Neural progenitor cell (in vitro differentiated cells): ENCODE measurements at regions not wholly inside any gene's neighbourhood (a gene's known extent, or its start where the extent isn't known, plus 50 kb on each side); places are given as distances from the start of the nearest gene placed in this dataset.

Experiments
- EZH2 ChIP-seq: fragments of 200-600 bp; sonication (generic); IDR thresholded peaks from 2 replicates; pipeline ENCODE4 v1.6.1; 2017; ENCODE audit warnings: antibody characterized with exemption, mild to moderate bottlenecking, moderate library complexity
- EZH2phosphoT487 ChIP-seq: fragments of 200-600 bp; sonication (generic); IDR thresholded peaks from 2 replicates; pipeline ENCODE4 v1.6.1; 2017; ENCODE audit warnings: antibody characterized with exemption
- TF ChIP-seq, protein P1 (sequence below): fragments of 200-600 bp; sonication (generic); IDR thresholded peaks from 2 replicates; pipeline ENCODE4 v1.5.1; 2017; ENCODE audit warnings: antibody characterized with exemption, mild to moderate bottlenecking

DNA sequence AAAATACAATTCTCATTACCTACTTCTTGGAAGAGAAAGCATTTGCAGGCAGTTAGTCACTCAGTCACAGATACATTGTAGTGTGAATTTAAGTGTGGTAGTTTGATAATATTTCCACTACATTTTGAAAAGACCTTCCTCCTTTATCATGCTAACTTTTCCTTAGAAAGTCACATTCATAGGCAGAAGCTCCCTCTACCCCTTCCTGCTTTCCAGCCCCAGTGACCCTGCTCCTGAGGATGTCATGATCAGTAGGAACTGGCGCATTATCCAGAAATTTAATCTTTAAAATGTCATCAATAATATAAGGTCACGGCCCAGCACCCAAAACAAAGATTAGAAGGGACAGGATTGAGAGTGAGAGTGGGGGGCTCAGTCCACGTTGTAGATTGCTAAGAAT, 707.4 kb upstream of the STXBP6 start:
- TF ChIP-seq EZH2phosphoT487 (no peak), EZH2 (no peak)
- TF ChIP-seq, protein P1, sequence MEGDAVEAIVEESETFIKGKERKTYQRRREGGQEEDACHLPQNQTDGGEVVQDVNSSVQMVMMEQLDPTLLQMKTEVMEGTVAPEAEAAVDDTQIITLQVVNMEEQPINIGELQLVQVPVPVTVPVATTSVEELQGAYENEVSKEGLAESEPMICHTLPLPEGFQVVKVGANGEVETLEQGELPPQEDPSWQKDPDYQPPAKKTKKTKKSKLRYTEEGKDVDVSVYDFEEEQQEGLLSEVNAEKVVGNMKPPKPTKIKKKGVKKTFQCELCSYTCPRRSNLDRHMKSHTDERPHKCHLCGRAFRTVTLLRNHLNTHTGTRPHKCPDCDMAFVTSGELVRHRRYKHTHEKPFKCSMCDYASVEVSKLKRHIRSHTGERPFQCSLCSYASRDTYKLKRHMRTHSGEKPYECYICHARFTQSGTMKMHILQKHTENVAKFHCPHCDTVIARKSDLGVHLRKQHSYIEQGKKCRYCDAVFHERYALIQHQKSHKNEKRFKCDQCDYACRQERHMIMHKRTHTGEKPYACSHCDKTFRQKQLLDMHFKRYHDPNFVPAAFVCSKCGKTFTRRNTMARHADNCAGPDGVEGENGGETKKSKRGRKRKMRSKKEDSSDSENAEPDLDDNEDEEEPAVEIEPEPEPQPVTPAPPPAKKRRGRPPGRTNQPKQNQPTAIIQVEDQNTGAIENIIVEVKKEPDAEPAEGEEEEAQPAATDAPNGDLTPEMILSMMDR, result no peak
